Common myeloid progenitor, CD34-positive (primary cell): ENCODE measurements at regions not wholly inside any gene's neighbourhood (a gene's known extent, or its start where the extent isn't known, plus 50 kb on each side); places are given as distances from the start of the nearest gene placed in this dataset.
"Not testable (repeated sequence)": the region's sequence is repeated elsewhere in the genome, so short reads cannot be mapped to it uniquely, and the experiment has no call there.

Experiments
- CTCF ChIA-PET: fragments of 350-600 bp; sonication (Branson Sonifier 250); formaldehyde crosslinking; loops from one replicate; lab custom pipeline; 2021; ENCODE audit warnings: antibody characterized with exemption; lab: Charles Lee
- POLR2A ChIA-PET: fragments of 350-600 bp; sonication (Branson Sonifier 250); formaldehyde crosslinking; loops from one replicate; lab custom pipeline; 2021; ENCODE audit warnings: antibody characterized with exemption; lab: Charles Lee
- DNase-seq, 3 donors: peaks; one replicate each; pipeline versions ENCODE4 v3.0.0 to v3.0.0-alpha.2; 2013
- H3K27ac ChIP-seq, 2 experiments: 1 replicate in 1 of 2; 2 replicates in 1 of 2; pipeline ENCODE4 v1.7.0; 2013; ENCODE audit warnings: inconsistent platforms in 2 of 2, low read length in 2 of 2, mild to moderate bottlenecking in 2 of 2, low read depth in 1 of 2, moderate library complexity in 1 of 2; ENCODE audit not compliant: severe bottlenecking in 2 of 2, insufficient read depth in 1 of 2, poor library complexity in 1 of 2
- H3K27me3 ChIP-seq, 5 experiments: replicated peaks in 2 of 5; 1 replicate in 3 of 5; 2 replicates in 2 of 5; pipeline versions ENCODE4 v1.6.1 to v1.7.0; 2013; ENCODE audit warnings: low read length in 4 of 5, mild to moderate bottlenecking in 2 of 5, moderate library complexity in 2 of 5, inconsistent platforms in 1 of 5; ENCODE audit not compliant: insufficient read depth in 5 of 5, control insufficient read depth in 4 of 5
- H3K36me3 ChIP-seq, 4 experiments: 1 replicate in 2 of 4; 2 replicates in 2 of 4; pipeline versions ENCODE4 v1.6.1 to v1.7.0; 2013; ENCODE audit warnings: low read length in 3 of 4, control low read depth in 1 of 4, mild to moderate bottlenecking in 1 of 4; ENCODE audit not compliant: control insufficient read depth in 4 of 4, insufficient read depth in 4 of 4
- H3K4me1 ChIP-seq, 4 experiments: 1 replicate in 3 of 4; 2 replicates in 1 of 4; pipeline versions ENCODE4 v1.6.1 to v1.7.1; 2013; ENCODE audit warnings: low read length in 3 of 4, mild to moderate bottlenecking in 3 of 4, control low read depth in 1 of 4, inconsistent platforms in 1 of 4, moderate library complexity in 1 of 4; ENCODE audit not compliant: control insufficient read depth in 4 of 4, insufficient read depth in 4 of 4; ENCODE audit errors: control extremely low read depth in 1 of 4
- H3K4me3 ChIP-seq, 7 experiments: 1 replicate in 4 of 7; 2 replicates in 3 of 7; pipeline versions ENCODE4 v1.5.1 to v1.7.0; 2013; ENCODE audit warnings: mild to moderate bottlenecking in 7 of 7, low read length in 6 of 7, moderate library complexity in 6 of 7, inconsistent platforms in 2 of 7, low read depth in 2 of 7, control low read depth in 1 of 7; ENCODE audit not compliant: insufficient read depth in 4 of 7, control insufficient read depth in 1 of 7; ENCODE audit errors: extremely low read depth in 1 of 7
- H3K9me3 ChIP-seq, 5 experiments: 1 replicate in 4 of 5; 2 replicates in 1 of 5; pipeline versions ENCODE4 v1.6.1 to v1.7.1; 2013; ENCODE audit warnings: low read length in 4 of 5, mild to moderate bottlenecking in 2 of 5, inconsistent platforms in 1 of 5, low read depth in 1 of 5, moderate library complexity in 1 of 5; ENCODE audit not compliant: control insufficient read depth in 4 of 5, insufficient read depth in 2 of 5; ENCODE audit errors: control extremely low read depth in 1 of 5
- WGBS: methylation state at CpG from one replicate; pipeline ENCODE4 v1.1.5; 2013; ENCODE audit not compliant: insufficient coverage; 5-methylcytosine and 5-hydroxymethylcytosine counted together

GRCh38 chr4:138591808-138592207 lies 349.7 kb upstream of the SLC7A11 start:
- Histone ChIP-seq H3K9me3 (no peaks in the 10 kb centered on the region), H3K36me3 (no peaks in the 10 kb centered on the region), H3K27me3 (peaks cover 0 to 2% (median 0%) of the 10 kb centered on the region in 5 experiments), H3K4me3 (no peak overlapping the region), H3K27ac (no peak overlapping the region), H3K4me1 (no peaks in the 10 kb centered on the region)
- ChIA-PET POLR2A (no interaction called here), CTCF (no interaction called here)
- 50% methylated on average over 1 of the region's 1 CpG for WGBS
- DNase-seq = no peak

DNA sequence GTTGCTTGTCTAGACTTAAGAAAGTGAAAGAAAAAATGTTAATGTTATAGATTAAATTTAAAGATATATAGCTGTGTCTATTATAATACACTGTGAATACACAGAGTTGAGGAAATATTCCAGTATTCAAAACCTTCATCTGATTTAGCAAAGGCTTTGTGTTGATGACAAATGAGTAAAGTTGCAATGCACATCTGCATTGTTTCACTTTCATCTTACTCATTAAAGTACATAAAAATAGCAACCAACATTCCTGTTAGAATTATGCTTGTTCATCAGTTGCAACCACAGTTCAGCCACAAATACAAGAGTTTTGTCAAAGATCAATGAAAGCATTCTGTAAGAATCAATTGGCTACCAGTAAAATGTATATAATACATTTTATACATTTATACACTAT lies 346.4 kb upstream of the SLC7A11 start:
- Histone ChIP-seq H3K27ac (no peak overlapping the region), H3K27me3 (peaks cover 0 to 2% (median 0%) of the 10 kb centered on the region in 5 experiments), H3K36me3 (no peaks in the 10 kb centered on the region), H3K9me3 (no peaks in the 10 kb centered on the region), H3K4me1 (no peaks in the 10 kb centered on the region), H3K4me3 (no peak overlapping the region)
- DNase-seq = no peak
- ChIA-PET CTCF (no interaction called here), POLR2A (no interaction called here)

DNA sequence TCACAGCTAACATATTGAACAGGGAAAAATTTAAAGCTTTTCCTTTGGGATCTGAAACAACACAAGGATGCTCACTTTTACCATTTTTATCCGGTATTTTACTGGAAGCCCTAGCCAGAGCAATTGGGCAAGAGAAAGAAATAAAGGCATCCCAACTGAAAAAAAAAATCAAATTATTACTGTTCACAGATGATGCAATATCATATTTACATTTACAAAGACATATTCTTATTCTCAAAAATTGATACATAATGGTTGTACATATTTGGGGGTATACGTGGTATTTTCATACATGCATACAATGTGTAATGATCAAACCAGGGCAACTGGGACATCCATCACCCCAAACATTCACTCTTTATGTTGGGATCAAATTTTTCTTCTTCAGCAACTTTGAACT lies 337.0 kb upstream of the SLC7A11 start:
- WGBS = no CpG with 5 or more reads among the region's 2 CpGs

GRCh38 chr4:138577826-138578225 lies 335.7 kb upstream of the SLC7A11 start:
- H3K9me3 ChIP-seq, POLR2A ChIA-PET, H3K4me3 ChIP-seq, H3K27me3 ChIP-seq, H3K4me1 ChIP-seq, H3K27ac ChIP-seq, H3K36me3 ChIP-seq: not testable (repeated sequence)
- CTCF ChIA-PET = interaction anchor here (0.9 kb wide), 1 partner anchor 9 kb away, joined by 5 read pairs; no protein-coding TSS in a partner anchor
- 100% methylated on average over 1 of the region's 3 CpGs for WGBS
- peak in 1 of 3 donors; percentile 4 for DNase-seq

More for the DNA sequence above, 337.0 kb upstream of the SLC7A11 start:
- DNase-seq = no peak
- POLR2A ChIA-PET = no interaction called here
- Histone ChIP-seq H3K9me3 (peaks cover 0 to 2% (median 0%) of the 10 kb centered on the region in 5 experiments), H3K4me1 (no peaks in the 10 kb centered on the region), H3K27ac (no peak overlapping the region), H3K27me3 (peaks cover 0 to 2% (median 0%) of the 10 kb centered on the region in 5 experiments), H3K36me3 (no peaks in the 10 kb centered on the region), H3K4me3 (no peak overlapping the region)
- CTCF ChIA-PET = no interaction called here

- no peak for DNase-seq
- Histone ChIP-seq H3K9me3 (peaks cover 0 to 2% (median 0%) of the 10 kb centered on the region in 5 experiments), H3K4me3 (no peak overlapping the region), H3K27ac (no peak overlapping the region), H3K36me3 (no peaks in the 10 kb centered on the region), H3K27me3 (peaks cover 0 to 2% (median 0%) of the 10 kb centered on the region in 5 experiments), H3K4me1 (no peaks in the 10 kb centered on the region)
- ChIA-PET CTCF (interaction anchor here (0.8 kb wide), 1 partner anchor 11 kb away, joined by 3 read pairs; no protein-coding TSS in a partner anchor), POLR2A (no interaction called here)
These were observed 335.0 kb upstream of the SLC7A11 start for GRCh38 chr4:138577145-138577544.

DNA sequence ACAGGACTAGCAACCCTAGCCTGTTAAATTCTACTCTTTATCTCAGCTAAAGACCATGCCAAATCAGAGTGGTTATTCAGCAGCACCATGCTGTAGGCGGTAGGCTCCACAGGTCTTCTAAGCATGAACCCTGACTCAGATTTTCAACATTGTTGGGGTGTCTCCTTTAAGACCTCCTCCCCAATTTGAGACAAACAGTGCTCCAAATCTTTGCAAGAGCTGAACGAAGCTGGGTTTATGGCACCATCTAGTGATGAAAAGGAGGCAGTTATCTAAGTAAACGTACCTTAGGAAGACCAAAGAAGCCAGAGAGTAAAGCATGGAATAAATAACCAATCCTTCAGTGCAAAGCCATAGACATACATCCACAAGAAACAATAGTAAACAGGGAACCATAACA lies 334.5 kb upstream of the SLC7A11 start:
- 90% methylated on average over 1 of the region's 3 CpGs for WGBS
- POLR2A ChIA-PET = no interaction called here
- no peaks in the 10 kb centered on the region for H3K36me3 ChIP-seq
- H3K9me3 ChIP-seq = peaks cover 0 to 2% (median 0%) of the 10 kb centered on the region in 5 experiments
- CTCF ChIA-PET = interaction anchor here (0.8 kb wide), 1 partner anchor 11 kb away, joined by 3 read pairs; no protein-coding TSS in a partner anchor
- H3K27me3 ChIP-seq = peaks cover 0 to 2% (median 0%) of the 10 kb centered on the region in 5 experiments
- H3K4me1 ChIP-seq = no peaks in the 10 kb centered on the region
- DNase-seq = peak in 2 of 3 donors; percentile 2 to 7
- no peak overlapping the region for H3K4me3 ChIP-seq
- H3K27ac ChIP-seq = no peak overlapping the region

GRCh38 chr4:138573246-138573645 lies 331.1 kb upstream of the SLC7A11 start:
- Histone ChIP-seq H3K27ac (no peak overlapping the region), H3K27me3 (peaks cover 0 to 2% (median 0%) of the 10 kb centered on the region in 5 experiments), H3K4me3 (no peak overlapping the region), H3K4me1 (no peaks in the 10 kb centered on the region), H3K9me3 (peaks cover 0 to 2% (median 0%) of the 10 kb centered on the region in 5 experiments), H3K36me3 (no peaks in the 10 kb centered on the region)
- no peak for DNase-seq
- 100% methylated on average over 2 of the region's 3 CpGs for WGBS
- POLR2A ChIA-PET = no interaction called here
- CTCF ChIA-PET = no interaction called here
